GM18498 (cell line): ENCODE measurements at regions not wholly inside any gene's neighbourhood (a gene's known extent, or its start where the extent isn't known, plus 50 kb on each side); places are given as distances from the start of the nearest gene placed in this dataset.
"Not testable (repeated sequence)": the region's sequence is repeated elsewhere in the genome, so short reads cannot be mapped to it uniquely, and the experiment has no call there.

Experiments used
- ATAC-seq: cut with Tn5 transposase; IDR thresholded peaks from one replicate; pipeline ENCODE4 v1.9.1; 2021; ENCODE audit warnings: mild to moderate bottlenecking, moderate library complexity; ENCODE audit not compliant: unreplicated experiment

- ATAC-seq, result no peak
These were observed 55.0 kb downstream of the OXSM start for GRCh38 chr3:25844891-25845290.

GRCh38 chr3:25846282-25846681, 56.4 kb downstream of the OXSM start:
- ATAC-seq, result no peak

GRCh38 chr3:25849091-25849490, 59.2 kb downstream of the OXSM start:
- ATAC-seq, result no peak

GRCh38 chr3:25849641-25850385, 59.9 kb downstream of the OXSM start:
- ATAC-seq, result no peak

- not testable (repeated sequence) for ATAC-seq
These were observed 61.9 kb downstream of the OXSM start for GRCh38 chr3:25851693-25852259.

GRCh38 chr3:25854214-25854613, 64.3 kb downstream of the OXSM start:
- ATAC-seq, result no peak

- no peak for ATAC-seq
These were observed 64.7 kb downstream of the OXSM start for GRCh38 chr3:25854635-25855034.

GRCh38 chr3:25855266-25855784, 65.4 kb downstream of the OXSM start:
- ATAC-seq, result no peak

GRCh38 chr3:25856902-25857518, 67.1 kb downstream of the OXSM start:
- ATAC-seq, result peak; percentile 91

- no peak for ATAC-seq
These were observed 71.7 kb downstream of the OXSM start for GRCh38 chr3:25861566-25861965.

- ATAC-seq, result peak; percentile 79
These were observed 73.1 kb downstream of the OXSM start for GRCh38 chr3:25863011-25863415.

- peak; percentile 31 for ATAC-seq
These were observed 73.6 kb downstream of the OXSM start for GRCh38 chr3:25863416-25863959.

- no peak for ATAC-seq
These were observed 80.6 kb downstream of the OXSM start for GRCh38 chr3:25870452-25870851.

- peak; percentile 96 for ATAC-seq
These were observed 82.4 kb downstream of the OXSM start for GRCh38 chr3:25872200-25872877.

GRCh38 chr3:25883492-25883891, 93.6 kb downstream of the OXSM start:
- ATAC-seq, result no peak

- no peak for ATAC-seq
These were observed 95.1 kb downstream of the OXSM start for GRCh38 chr3:25884981-25885380.

- no peak for ATAC-seq
These were observed 95.7 kb downstream of the OXSM start for GRCh38 chr3:25885544-25885943.

- no peak for ATAC-seq
These were observed 98.0 kb downstream of the OXSM start for GRCh38 chr3:25887907-25888306.

- ATAC-seq, result no peak
These were observed 99.1 kb downstream of the OXSM start for GRCh38 chr3:25888892-25889524.

GRCh38 chr3:25889525-25889917, 99.6 kb downstream of the OXSM start:
- no peak for ATAC-seq

- ATAC-seq, result no peak
These were observed 104.2 kb downstream of the OXSM start for GRCh38 chr3:25894101-25894500.
